Erythroblast (primary cell): ENCODE measurements at regions not wholly inside any gene's neighbourhood (a gene's known extent, or its start where the extent isn't known, plus 50 kb on each side); places are given as distances from the start of the nearest gene placed in this dataset.

ENCODE experiments used
- DNase-seq, 2 experiments: peaks; one replicate each; lab custom pipeline; 2025; lab: John Stamatoyannopoulos, UW
- GATA1 ChIP-seq: IDR thresholded peaks from 2 replicates; pipeline ENCODE4 v1.6.1; 2011; ENCODE audit warnings: low read depth, mild to moderate bottlenecking, control low read depth, low read length, moderate library complexity
- POLR2A ChIP-seq: IDR thresholded peaks from 2 replicates; pipeline ENCODE4 v1.6.1; 2011; ENCODE audit warnings: mild to moderate bottlenecking, low read length

- TF ChIP-seq GATA1 (no peak), POLR2A (no peak)
Observed at GRCh38 chr22:19636696-19637407, 77.5 kb upstream of the SEPTIN5 start.

GRCh38 chr22:19637408-19638281, 76.7 kb upstream of the SEPTIN5 start:
- TF ChIP-seq POLR2A: no peak
- TF ChIP-seq GATA1: no peak
- no peak for DNase-seq

More at GRCh38 chr22:19636696-19637407, 77.5 kb upstream of the SEPTIN5 start:
- no peak for DNase-seq

GRCh38 chr22:19638282-19639015, 75.9 kb upstream of the SEPTIN5 start:
- DNase-seq: no peak
- TF ChIP-seq GATA1 (no peak), POLR2A (no peak)

GRCh38 chr22:19639610-19640135, 74.6 kb upstream of the SEPTIN5 start:
- no peak for DNase-seq
- TF ChIP-seq POLR2A (no peak), GATA1 (no peak)

- DNase-seq: no peak
- TF ChIP-seq GATA1 (no peak), POLR2A (no peak)
Observed at GRCh38 chr22:19640306-19640705, 74.0 kb upstream of the SEPTIN5 start.

GRCh38 chr22:19641254-19641982, 72.9 kb upstream of the SEPTIN5 start:
- DNase-seq: peak; percentile 18 to 33
- no peak for TF ChIP-seq POLR2A
- no peak for TF ChIP-seq GATA1

- no peak for TF ChIP-seq GATA1
- TF ChIP-seq POLR2A: no peak
- DNase-seq: no peak
Observed at GRCh38 chr22:19641983-19642451, 72.3 kb upstream of the SEPTIN5 start.

- DNase-seq: peak; percentile 51 to 77
Observed at GRCh38 chr22:19643448-19644313, 70.6 kb upstream of the SEPTIN5 start.

GRCh38 chr22:19644314-19645223, 69.7 kb upstream of the SEPTIN5 start:
- TF ChIP-seq GATA1 (no peak), POLR2A (no peak)
- DNase-seq: peak; percentile 40 to 43

More at GRCh38 chr22:19643448-19644313, 70.6 kb upstream of the SEPTIN5 start:
- TF ChIP-seq POLR2A (no peak), GATA1 (no peak)

- TF ChIP-seq POLR2A (no peak), GATA1 (no peak)
- DNase-seq: no peak
Observed at GRCh38 chr22:19645391-19645790, 68.9 kb upstream of the SEPTIN5 start.

GRCh38 chr22:19645905-19646304, 68.4 kb upstream of the SEPTIN5 start:
- no peak for DNase-seq
- TF ChIP-seq POLR2A: no peak
- TF ChIP-seq GATA1: no peak
